Occipital lobe (tissue), 1 donor: ENCODE measurements at regions not wholly inside any gene's neighbourhood (a gene's known extent, or its start where the extent isn't known, plus 50 kb on each side); places are given as distances from the start of the nearest gene placed in this dataset.
A peak's percentile ranks its signal among the peaks of the same experiment; 100 is the strongest.

ENCODE experiments used
- DNase-seq: peaks from one replicate; lab custom pipeline; 2025; lab: John Stamatoyannopoulos, UW

DNA sequence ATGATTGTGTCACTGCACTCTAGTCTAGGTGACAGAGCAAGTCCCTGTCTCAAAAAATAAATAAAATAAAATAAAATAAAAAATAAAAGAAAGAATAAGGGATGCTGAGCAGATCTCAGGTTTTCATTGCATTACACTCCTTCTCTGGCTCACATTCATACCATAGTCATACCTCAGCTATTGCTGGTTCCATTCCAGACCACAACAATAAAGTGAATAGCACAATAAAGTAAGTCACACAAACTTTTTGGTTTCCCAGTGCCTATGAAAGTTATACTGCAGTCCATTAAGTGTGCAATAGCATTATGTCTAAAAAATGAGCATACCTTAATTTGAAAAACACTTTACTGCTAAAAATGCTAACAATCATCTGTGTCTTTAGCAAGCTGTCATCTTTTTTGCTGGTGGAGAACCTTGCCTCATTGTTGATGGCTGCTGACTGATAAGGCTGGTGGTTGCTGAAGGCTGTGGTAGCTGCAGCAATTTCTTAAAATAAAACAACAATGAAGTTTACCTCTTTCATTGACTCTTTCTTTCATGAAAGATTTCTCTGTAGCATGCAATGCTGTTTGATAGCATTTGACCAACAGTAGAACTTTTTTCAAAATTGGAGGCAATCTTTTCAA lies 415.7 kb downstream of the ZNF608 start:
- DNase-seq = no peak

DNA sequence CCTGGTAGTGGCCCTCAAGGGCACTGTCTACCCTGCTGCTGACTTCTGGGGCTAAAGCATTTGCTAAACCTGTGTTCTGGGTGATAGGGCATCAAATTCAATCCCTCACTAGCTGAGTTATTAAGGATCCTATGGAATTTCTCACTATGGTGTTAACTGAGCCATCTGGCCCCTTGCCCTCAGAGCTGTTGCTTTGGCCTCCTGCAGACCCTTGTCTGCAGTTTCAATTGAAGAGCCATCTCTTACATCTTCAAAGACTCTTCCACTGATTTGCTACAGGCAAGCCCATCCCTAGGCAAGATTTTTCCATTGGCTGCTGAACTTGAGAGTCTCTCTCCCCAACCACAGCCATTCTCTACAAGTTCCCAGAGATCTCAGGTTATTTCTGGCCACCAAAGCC lies 418.2 kb downstream of the ZNF608 start:
- no peak for DNase-seq

DNA sequence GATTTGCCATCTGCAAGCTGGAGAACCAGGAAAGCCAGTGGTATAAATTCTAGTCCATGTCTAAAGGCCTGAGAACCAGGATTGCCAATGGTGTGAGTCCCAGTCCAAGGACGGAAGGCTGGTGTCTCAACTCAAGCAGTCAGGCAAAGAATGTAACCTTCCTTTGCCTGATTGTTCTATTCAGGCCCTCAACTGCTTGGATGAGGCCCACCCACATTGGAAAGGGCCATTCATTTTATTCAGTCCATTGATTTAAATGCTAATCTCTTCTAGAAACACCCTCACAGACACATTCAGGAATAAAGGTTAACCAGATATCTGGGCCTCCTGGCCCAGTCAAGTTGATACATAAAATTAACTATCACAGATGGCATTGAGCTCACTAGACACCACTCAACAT lies 427.8 kb downstream of the ZNF608 start:
- no peak for DNase-seq

- no peak for DNase-seq
These were observed 429.0 kb downstream of the ZNF608 start for GRCh38 chr5:124317451-124317850.

GRCh38 chr5:124315741-124316415 lies 430.6 kb downstream of the ZNF608 start:
- no peak for DNase-seq

- no peak for DNase-seq
These were observed 436.0 kb downstream of the ZNF608 start for GRCh38 chr5:124310453-124310852.

- DNase-seq = no peak
These were observed 437.0 kb downstream of the ZNF608 start for GRCh38 chr5:124309241-124309980.

DNA sequence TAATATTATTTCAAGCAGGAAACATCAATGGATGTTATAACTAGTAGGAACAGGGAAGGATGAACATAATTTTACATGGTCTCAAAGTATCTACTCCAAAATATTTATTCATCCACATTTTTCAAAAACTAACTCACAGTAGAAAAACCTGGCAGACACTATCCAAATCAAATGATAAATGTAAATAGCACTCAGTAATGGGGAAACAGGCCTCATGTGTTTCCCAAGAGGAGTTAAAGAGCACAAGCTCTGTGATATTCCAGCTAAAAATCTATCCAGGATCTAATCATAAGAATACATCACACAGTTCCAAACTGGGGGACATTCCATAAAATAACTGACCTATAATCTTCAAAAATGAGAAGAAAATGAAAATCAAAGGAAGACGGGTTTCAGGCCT lies 443.1 kb downstream of the ZNF608 start:
- no peak for DNase-seq

- DNase-seq = no peak
These were observed 443.9 kb downstream of the ZNF608 start for GRCh38 chr5:124302533-124302932.

- no peak for DNase-seq
These were observed 444.6 kb downstream of the ZNF608 start for GRCh38 chr5:124301850-124302249.

GRCh38 chr5:124300815-124301621 lies 445.4 kb downstream of the ZNF608 start:
- DNase-seq = no peak

- no peak for DNase-seq
These were observed 448.6 kb downstream of the ZNF608 start for GRCh38 chr5:124297826-124298225.

- no peak for DNase-seq
These were observed 454.1 kb downstream of the ZNF608 start for GRCh38 chr5:124292322-124292855.

DNA sequence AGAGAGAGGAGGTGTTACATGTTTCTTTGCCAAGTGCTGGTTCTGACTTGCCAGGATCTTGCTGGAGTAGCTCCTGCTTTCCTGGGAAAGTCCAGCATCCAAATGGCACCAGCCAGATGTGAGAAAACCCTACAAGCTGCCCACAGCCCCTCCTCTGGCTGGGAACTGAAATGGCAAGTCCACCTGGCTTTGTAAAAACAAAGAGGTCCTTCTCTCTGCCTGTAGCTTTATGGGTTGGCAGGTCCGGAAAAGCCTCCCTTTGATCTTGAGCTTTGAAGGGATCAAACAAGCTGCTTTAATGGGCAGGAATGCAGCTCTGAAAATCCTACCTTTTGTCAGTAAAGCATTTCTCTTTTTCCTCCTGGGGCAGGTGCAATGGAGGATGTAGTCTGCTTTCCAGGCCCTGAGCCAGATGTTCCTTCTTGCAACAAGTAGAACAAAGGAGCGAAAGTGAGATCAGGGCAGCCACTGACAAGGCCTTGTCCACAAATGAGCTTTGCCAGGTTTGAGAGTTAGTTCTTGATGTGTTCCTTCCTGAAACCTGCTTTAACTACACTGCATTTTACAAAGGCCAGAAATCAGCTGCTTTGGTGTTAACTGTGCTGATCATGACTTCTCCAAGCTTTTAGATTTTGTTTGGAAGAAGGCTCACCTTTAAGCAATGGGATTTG lies 456.7 kb downstream of the ZNF608 start:
- peak; percentile 52 for DNase-seq

DNA sequence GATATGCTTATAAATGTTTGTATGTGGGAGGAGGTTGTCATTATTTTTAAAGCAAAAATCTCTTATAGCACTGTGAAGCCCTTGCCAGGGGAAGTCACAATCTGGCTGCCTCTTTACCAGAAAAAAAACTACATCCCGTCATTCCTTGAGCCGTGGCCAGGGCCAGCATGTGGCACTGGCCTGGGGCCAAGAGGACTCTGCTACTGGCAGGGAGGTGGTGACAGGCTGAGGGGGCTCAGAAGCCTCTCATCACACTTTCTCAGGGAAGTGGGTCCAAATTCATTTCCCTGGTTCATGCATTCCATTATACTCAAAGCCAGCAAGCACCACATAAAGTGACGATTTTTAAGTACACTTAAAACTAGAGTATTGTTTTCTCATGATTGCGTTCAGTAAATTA lies 457.3 kb downstream of the ZNF608 start:
- peak; percentile 60 for DNase-seq

DNA sequence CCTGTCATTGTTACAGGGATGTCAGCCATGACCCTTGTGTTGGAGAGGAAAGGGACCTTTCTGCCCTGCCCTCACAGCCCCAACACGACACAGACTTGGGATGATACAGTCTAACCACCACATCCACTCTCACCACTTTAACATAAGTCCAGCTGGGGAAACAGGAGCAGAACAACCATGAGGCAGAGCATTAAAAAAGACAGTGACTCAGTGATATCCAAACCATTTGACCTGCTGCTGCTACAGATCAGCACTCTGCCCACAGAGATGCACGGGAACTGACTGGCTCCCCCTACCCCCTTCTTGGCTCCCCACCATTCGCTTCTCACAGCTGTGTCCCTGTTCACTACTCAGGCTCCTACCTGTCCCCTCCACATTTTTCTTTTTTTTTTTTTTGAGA lies 458.6 kb downstream of the ZNF608 start:
- no peak for DNase-seq

DNA sequence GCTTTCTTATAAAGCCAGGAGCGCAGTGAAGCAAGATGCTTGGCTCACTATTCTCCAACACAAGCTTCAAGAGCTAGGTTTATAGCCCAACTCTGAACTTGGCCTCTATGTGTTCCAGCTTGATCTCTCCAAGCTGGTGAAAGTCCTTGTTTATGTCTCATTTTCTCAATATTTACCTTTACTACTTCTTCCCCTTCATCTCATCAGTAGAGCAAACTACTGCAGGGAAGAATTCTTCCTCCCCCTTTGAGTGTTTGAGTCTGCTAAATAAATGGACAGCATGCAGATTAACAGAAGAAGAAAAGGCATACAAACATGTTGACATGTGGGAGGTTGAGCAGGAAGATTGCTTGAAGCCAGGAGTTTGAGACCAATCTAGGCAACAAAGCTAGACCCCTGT lies 460.7 kb downstream of the ZNF608 start:
- DNase-seq = no peak

DNA sequence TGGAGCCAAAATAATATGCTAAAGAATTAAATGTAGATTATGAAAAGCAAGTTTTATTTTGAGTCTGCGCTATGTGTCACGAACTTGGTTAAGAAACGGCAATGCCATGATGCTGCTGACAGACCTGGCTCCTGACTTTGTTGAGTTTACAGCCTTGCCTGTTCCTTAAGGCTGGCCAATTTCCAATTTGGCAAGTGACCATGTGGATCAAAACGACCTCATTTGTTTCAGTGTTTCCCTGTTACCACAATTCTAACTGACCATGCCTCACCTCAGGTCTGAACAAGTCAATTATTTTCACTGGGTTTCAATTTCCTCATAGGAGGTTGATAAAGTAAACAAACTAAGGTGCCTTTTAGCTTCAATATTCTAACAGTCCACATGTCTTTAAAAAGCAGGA lies 461.4 kb downstream of the ZNF608 start:
- DNase-seq = no peak

DNA sequence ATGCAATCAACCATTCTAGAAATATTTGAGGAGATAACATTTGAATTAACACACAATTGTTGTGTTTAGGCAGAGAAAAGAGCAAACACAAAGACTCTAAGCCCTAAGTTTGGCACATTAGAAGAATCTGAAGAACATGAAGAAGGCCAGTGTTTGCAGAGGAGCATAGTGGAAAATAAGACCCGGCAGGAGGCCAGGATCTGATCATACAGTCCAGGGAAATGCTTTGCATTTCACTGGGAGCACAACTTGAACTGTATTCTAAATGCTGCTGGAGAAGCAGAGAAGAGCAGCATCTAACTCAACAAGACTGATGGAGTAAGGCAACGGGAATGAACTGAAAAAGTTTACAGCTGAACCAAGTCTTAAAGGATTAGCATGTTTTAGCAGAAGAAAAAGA lies 463.4 kb downstream of the ZNF608 start:
- no peak for DNase-seq

DNA sequence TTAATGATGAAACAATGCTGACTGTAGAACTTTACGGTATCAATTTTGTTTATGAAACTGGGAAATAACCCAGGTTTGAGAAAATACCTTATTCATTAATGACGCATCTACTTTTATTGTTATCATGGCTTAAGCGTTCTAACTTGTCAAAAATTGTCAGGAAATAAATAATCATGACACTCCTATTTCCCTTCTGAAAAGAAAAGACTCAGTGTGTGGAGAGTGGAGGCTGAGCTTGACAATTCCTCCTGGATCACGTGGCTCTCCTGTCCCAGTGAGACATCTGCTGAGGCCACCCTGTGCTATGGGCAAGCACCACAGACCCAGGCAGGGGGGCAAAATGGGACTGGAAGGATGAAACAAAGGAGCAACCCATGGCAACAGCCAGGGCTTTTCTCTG lies 466.4 kb downstream of the ZNF608 start:
- no peak for DNase-seq
